ENCODE measurements at regions not wholly inside any gene's neighbourhood (a gene's known extent, or its start where the extent isn't known, plus 50 kb on each side); places are given as distances from the start of the nearest gene placed in this dataset.
"Not testable (repeated sequence)": the region's sequence is repeated elsewhere in the genome, so short reads cannot be mapped to it uniquely, and the experiment has no call there.

DNA sequence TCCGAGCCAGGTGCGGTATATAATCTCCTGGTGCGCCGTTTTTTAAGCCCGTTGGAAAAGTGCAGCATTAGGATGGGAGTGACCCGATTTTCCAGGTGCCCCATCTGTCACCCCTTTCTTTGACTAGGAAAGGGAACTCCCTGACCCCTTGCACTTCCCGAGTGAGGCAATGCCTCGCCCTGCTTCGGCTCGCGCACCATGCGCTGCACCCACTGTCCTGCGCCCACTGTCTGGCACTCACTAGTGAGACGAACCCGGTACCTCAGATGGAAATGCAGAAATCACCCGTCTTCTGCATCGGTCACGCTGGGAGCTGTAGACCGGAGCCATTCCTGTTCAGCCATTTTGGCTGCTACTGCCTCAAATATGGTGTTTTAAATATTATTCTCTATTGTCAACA, 198.0 kb downstream of the MEIS1 start:
- intact Hi-C loops (cut with DNase I); H3K27ac ChIP-seq (replicated peaks in 1 of 4); H3K27me3 ChIP-seq; H3K4me1 ChIP-seq; DNase-seq (ENCODE audit: extremely low spot score); H3K4me3 ChIP-seq; H3K36me3 ChIP-seq; H3K9me3 ChIP-seq: not testable (repeated sequence)
- 86% methylated on average over 19 of the region's 19 CpGs for WGBS

DNA sequence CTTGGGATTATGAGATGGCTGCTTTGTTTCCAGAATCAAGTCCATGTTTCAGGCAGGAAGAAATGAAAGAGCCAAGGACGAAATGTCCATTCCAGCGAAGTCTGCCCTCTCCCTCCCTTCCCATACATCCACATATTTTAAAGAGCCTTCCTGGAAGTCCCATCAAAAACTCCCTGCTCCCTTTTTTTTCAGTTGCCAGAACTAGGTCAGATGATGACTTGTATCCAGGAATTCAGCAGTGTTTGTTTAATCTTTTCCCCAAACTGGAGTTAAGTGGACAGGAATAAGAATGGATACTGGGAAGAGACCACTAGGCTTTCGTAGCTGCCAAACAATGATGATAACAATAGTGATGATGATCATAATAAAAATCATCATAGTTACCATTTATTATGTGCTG, 198.7 kb downstream of the MEIS1 start:
- H3K4me1 ChIP-seq: peaks cover 0 to 6% (median 2%) of the 10 kb centered on the region in 4 donors
- no peaks in the 10 kb centered on the region for H3K27me3 ChIP-seq
- no peak for DNase-seq (ENCODE audit: extremely low spot score)
- no peak overlapping the region for H3K4me3 ChIP-seq
- H3K27ac ChIP-seq (replicated peaks in 1 of 4): no peak overlapping the region
- no peaks in the 10 kb centered on the region for H3K36me3 ChIP-seq
- WGBS: 67% methylated on average over 3 of the region's 3 CpGs
- TF ChIP-seq, protein P1, sequence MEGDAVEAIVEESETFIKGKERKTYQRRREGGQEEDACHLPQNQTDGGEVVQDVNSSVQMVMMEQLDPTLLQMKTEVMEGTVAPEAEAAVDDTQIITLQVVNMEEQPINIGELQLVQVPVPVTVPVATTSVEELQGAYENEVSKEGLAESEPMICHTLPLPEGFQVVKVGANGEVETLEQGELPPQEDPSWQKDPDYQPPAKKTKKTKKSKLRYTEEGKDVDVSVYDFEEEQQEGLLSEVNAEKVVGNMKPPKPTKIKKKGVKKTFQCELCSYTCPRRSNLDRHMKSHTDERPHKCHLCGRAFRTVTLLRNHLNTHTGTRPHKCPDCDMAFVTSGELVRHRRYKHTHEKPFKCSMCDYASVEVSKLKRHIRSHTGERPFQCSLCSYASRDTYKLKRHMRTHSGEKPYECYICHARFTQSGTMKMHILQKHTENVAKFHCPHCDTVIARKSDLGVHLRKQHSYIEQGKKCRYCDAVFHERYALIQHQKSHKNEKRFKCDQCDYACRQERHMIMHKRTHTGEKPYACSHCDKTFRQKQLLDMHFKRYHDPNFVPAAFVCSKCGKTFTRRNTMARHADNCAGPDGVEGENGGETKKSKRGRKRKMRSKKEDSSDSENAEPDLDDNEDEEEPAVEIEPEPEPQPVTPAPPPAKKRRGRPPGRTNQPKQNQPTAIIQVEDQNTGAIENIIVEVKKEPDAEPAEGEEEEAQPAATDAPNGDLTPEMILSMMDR (IDR thresholded peaks at IDR 0.05): no peak
- no peak for TF ChIP-seq POLR2A (IDR thresholded peaks at IDR 0.05; ENCODE audit: low read depth)
- peak; percentile 44 for TF ChIP-seq EP300 (IDR thresholded peaks at IDR 0.05)
- TF ChIP-seq POLR2AphosphoS5 (IDR thresholded peaks at IDR 0.05): no peak
- intact Hi-C loops (cut with DNase I): no loop called here
- no peaks in the 10 kb centered on the region for H3K9me3 ChIP-seq

DNA sequence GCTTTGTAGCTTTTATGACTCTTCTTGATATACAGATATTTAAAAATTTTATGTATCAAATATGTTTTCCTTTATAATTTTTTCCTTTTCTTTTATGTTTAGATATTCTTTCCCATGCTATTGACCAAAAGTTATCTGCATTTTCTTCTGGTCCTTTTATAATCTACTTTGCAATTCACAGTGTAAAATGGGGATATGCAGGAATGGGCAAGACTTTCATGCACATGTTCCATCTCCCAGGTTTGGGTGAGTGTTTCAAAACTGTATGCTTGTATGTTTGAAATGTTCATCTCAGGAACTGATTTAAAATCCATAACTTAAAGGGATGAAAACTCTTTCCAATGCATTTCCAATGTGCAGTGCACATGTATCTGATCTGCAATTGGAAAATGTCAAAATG, 199.9 kb downstream of the MEIS1 start:
- H3K4me1 ChIP-seq: peaks cover 0 to 6% (median 2%) of the 10 kb centered on the region in 4 donors
- intact Hi-C loops (cut with DNase I): no loop called here

DNA sequence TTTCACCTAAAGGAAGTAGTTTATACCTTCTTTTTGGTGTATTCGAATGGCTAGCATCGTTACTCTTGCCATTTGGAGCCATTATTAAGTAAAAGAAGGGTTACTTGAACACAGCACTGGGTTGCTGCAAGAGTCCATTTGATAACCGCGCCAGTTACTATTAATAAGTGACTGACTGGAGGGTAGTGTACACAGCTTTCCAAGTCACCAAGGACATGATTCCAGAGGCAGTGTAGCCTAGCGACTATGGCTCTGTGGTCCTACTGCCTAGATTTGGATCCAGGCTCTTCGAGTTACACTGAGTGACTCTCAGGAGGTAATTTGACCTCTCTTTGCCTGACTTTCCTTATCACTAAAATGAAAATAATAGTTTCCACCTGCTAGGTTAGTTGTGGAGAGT, 206.8 kb downstream of the MEIS1 start:
- H3K36me3 ChIP-seq: no peaks in the 10 kb centered on the region
- H3K4me1 ChIP-seq: no peaks in the 10 kb centered on the region
- H3K27ac ChIP-seq (replicated peaks in 1 of 4): no peak overlapping the region
- no peaks in the 10 kb centered on the region for H3K9me3 ChIP-seq
- DNase-seq (ENCODE audit: extremely low spot score): no peak
- intact Hi-C loops (cut with DNase I): no loop called here
- TF ChIP-seq, protein P1 (IDR thresholded peaks at IDR 0.05): no peak
- TF ChIP-seq EP300 (IDR thresholded peaks at IDR 0.05) (no peak), POLR2AphosphoS5 (IDR thresholded peaks at IDR 0.05) (no peak), POLR2A (IDR thresholded peaks at IDR 0.05; ENCODE audit: low read depth) (no peak)
- 95% methylated on average over 6 of the region's 6 CpGs for WGBS
- no peak overlapping the region for H3K4me3 ChIP-seq
- H3K27me3 ChIP-seq: no peaks in the 10 kb centered on the region

More for the DNA sequence above, 199.9 kb downstream of the MEIS1 start:
- no peak overlapping the region for H3K27ac ChIP-seq (replicated peaks in 1 of 4)
- H3K9me3 ChIP-seq: no peaks in the 10 kb centered on the region
- no peak for DNase-seq (ENCODE audit: extremely low spot score)
- H3K36me3 ChIP-seq: no peaks in the 10 kb centered on the region
- no peak for TF ChIP-seq EP300 (IDR thresholded peaks at IDR 0.05)
- TF ChIP-seq, protein P1 (IDR thresholded peaks at IDR 0.05): no peak
- TF ChIP-seq POLR2A (IDR thresholded peaks at IDR 0.05; ENCODE audit: low read depth): no peak
- no peak for TF ChIP-seq POLR2AphosphoS5 (IDR thresholded peaks at IDR 0.05)
- H3K4me3 ChIP-seq: no peak overlapping the region
- no peaks in the 10 kb centered on the region for H3K27me3 ChIP-seq

DNA sequence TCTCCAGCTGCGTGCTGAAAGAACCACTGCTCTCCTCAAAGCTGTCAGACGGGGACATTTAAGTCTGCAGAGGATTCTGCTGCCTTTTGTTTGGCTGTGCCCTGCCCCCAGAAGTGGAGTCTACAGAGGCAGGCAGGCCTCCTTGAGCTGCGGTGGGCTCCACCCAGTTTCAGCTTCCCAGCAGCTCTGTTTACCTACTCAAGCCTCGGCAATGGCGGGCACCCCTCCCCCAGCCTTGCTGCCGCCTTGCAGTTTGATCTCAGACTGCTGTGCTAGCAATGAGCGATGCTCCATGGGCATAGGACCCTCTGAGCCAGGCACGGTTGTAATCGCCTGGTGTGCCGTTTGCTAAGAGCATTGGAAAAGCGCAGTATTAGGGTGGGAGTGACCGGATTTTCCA, 213.2 kb downstream of the MEIS1 start:
- H3K4me3 ChIP-seq; H3K27me3 ChIP-seq; H3K36me3 ChIP-seq; intact Hi-C loops (cut with DNase I); H3K9me3 ChIP-seq; H3K27ac ChIP-seq (replicated peaks in 1 of 4); H3K4me1 ChIP-seq; DNase-seq (ENCODE audit: extremely low spot score): not testable (repeated sequence)
- 72% methylated on average over 9 of the region's 12 CpGs for WGBS

DNA sequence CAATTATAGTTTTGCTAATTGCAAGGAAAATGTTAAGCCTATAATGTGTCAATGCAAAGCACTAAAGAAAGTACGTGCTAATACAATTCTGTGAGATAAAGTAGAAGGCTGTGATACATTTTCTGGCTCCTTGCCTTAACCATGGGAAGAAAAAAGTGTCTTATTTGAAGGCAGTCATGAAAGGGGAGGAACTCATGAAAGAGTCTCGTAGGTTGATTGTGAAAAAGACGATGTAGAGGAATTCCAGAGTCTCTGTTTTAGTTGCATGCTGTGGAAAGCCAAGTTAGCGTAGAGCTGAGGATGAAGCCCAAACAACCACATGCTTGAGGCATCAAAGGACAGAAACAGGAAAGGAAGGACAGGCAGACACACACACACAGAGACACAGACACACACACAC, 214.1 kb downstream of the MEIS1 start:
- no peaks in the 10 kb centered on the region for H3K4me1 ChIP-seq
- intact Hi-C loops (cut with DNase I): no loop called here
- TF ChIP-seq EP300 (IDR thresholded peaks at IDR 0.05): no peak
- TF ChIP-seq POLR2A (IDR thresholded peaks at IDR 0.05; ENCODE audit: low read depth): no peak
- TF ChIP-seq, protein P1 (IDR thresholded peaks at IDR 0.05): no peak
- no peak for TF ChIP-seq POLR2AphosphoS5 (IDR thresholded peaks at IDR 0.05)

More for the DNA sequence above, 214.1 kb downstream of the MEIS1 start:
- Histone ChIP-seq H3K4me3 (no peak overlapping the region), H3K27me3 (no peaks in the 10 kb centered on the region), H3K9me3 (no peaks in the 10 kb centered on the region), H3K36me3 (no peaks in the 10 kb centered on the region), H3K27ac (replicated peaks in 1 of 4) (no peak overlapping the region)
- no peak for DNase-seq (ENCODE audit: extremely low spot score)
- WGBS: 59% methylated on average over 4 of the region's 4 CpGs

All from esophagus muscularis mucosa (tissue), 4 donors.